Pancreas (tissue), 10 donors: ENCODE measurements at regions not wholly inside any gene's neighbourhood (a gene's known extent, or its start where the extent isn't known, plus 50 kb on each side); places are given as distances from the start of the nearest gene placed in this dataset.
A peak's percentile ranks its signal among the peaks of the same experiment; 100 is the strongest.

Source experiments
- ATAC-seq, 4 donors: fragments of 200-7000 bp; cut with Tn5 transposase; one replicate each; pipeline versions ENCODE4 v1.8.0 to v1.9.1; 2020; ENCODE audit warnings: mild to moderate bottlenecking in 4 of 4, moderate library complexity in 4 of 4
- DNase-seq, 6 donors: peaks; one replicate each; pipeline ENCODE4 v3.0.0-alpha.2; 2020
- FAIRE-seq: peaks from 2 replicates; lab custom pipeline; 2012; peaks lifted over from hg19 to GRCh38; lab: Jason Lieb, UNC
- H3K27ac ChIP-seq, 4 donors: fragments of 200-600 bp; sonication (generic); 1 replicate in 3 of 4; 2 replicates in 1 of 4; pipeline versions ENCODE4 v1.5.0 to v1.8.0; 2020
- H3K27me3 ChIP-seq, 4 donors: fragments of 200-600 bp; one replicate each; pipeline ENCODE4 v1.8.0; 2021
- H3K36me3 ChIP-seq, 3 donors: fragments of 200-600 bp; sonication (generic) in 1 of 3; one replicate each; pipeline versions ENCODE4 v1.5.0 to v1.8.0; 2020 to 2021
- H3K4me1 ChIP-seq, 3 donors: fragments of 200-600 bp; one replicate each; pipeline ENCODE4 v1.8.0; 2021
- H3K4me3 ChIP-seq, 4 donors: fragments of 200-600 bp; sonication (generic) in 2 of 4; one replicate each; pipeline versions ENCODE4 v1.5.0 to v1.8.0; 2020 to 2021
- H3K9me3 ChIP-seq, 4 donors: fragments of 200-600 bp; one replicate each; pipeline ENCODE4 v1.8.0; 2021
- CTCF ChIP-seq, 4 donors: fragments of 200-600 bp; sonication (generic) in 3 of 4; IDR thresholded peaks; one replicate each; pipeline versions ENCODE4 v1.5.0 to v1.8.0; 2021; ENCODE audit warnings: antibody characterized with exemption in 4 of 4
- WGBS, 2 donors: extraction: QIAGEN DNeasy Blood & Tissue Kit; methylation state at CpG; one replicate each; pipeline ENCODE4 v1.1.7; 2013; 5-methylcytosine and 5-hydroxymethylcytosine counted together
- intact Hi-C, 3 donors: fragments of 100-400 bp; cut with DNase I; formaldehyde crosslinking; loops; one replicate each; pipeline versions ENCODE4 v1.11.1 to v1.14.2; 2022
- donor health status: healthy with polysubstance abuse.
- donor health status: DM: no; HTN: no; CAD: no; lungs with moderate emphysema.
- donor health status: DM: no; HTN: no; CAD: no.
- donor health status: control.
- donor health status: control.
- donor health status: Bipolar disorder and iron deficiency.
- donor health status: DM: yes; HTN: yes; CAD: no.
- donor health status: DM: no; HTN: no; CAD: no.
- donor health status: DM: no; HTN: no; CAD: no.
- donor health status: DM: yes; HTN: yes; CAD: no.

- no peak for DNase-seq
- intact Hi-C loops, result no loop called here
- no peak overlapping the region for H3K27ac ChIP-seq
Observed at GRCh38 chr6:14932485-14933182, 313.2 kb upstream of the JARID2 start.

GRCh38 chr6:14933183-14933544 is 312.7 kb upstream of the JARID2 start:
- Histone ChIP-seq H3K36me3 (no peaks in the 10 kb centered on the region), H3K27me3 (no peaks in the 10 kb centered on the region), H3K4me1 (no peaks in the 10 kb centered on the region), H3K4me3 (no peak overlapping the region), H3K27ac (no peak overlapping the region), H3K9me3 (no peaks in the 10 kb centered on the region)
- DNase-seq (no peak), ATAC-seq (no peak), FAIRE-seq (no peak)
- intact Hi-C loops, result no loop called here
- TF ChIP-seq CTCF (IDR thresholded peaks at IDR 0.05), result no peak
- WGBS, 2 donors, result 89 to 97% methylated on average over 4 of the region's 4 CpGs

More at GRCh38 chr6:14932485-14933182, 313.2 kb upstream of the JARID2 start:
- no peak overlapping the region for H3K4me3 ChIP-seq
- FAIRE-seq (no peak), ATAC-seq (no peak)
- no peak for TF ChIP-seq CTCF (IDR thresholded peaks at IDR 0.05)
- H3K4me1 ChIP-seq, result no peaks in the 10 kb centered on the region
- no peaks in the 10 kb centered on the region for H3K36me3 ChIP-seq
- no peaks in the 10 kb centered on the region for H3K9me3 ChIP-seq
- 74 to 75% methylated on average over 8 of the region's 8 CpGs for WGBS, 2 donors
- H3K27me3 ChIP-seq, result no peaks in the 10 kb centered on the region

DNA sequence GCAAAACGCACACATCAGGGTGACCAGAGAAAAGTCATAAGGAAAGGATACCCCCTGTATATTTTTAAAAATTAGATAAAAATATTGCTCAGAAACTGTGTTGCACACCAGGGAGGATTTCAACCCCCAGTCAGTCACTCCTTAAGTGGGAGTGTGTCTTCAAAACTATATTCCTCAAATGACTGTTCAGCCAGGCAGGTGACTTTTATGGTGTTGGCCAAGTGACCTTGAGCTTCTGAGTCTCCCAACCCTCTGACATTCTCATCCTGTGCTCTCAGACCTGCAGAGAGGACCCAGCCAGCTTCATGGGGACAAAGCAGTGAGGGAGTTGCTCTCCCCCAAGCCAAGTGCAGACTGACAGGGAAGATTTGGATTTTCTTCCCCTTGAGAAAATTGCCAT is 311.9 kb upstream of the JARID2 start:
- no peak for FAIRE-seq
- TF ChIP-seq CTCF (IDR thresholded peaks at IDR 0.05), result no peak
- intact Hi-C loops, result no loop called here

GRCh38 chr6:14934844-14935243 is 311.0 kb upstream of the JARID2 start:
- TF ChIP-seq CTCF (IDR thresholded peaks at IDR 0.05), result no peak

More for the DNA sequence above, 311.9 kb upstream of the JARID2 start:
- no peaks in the 10 kb centered on the region for H3K27me3 ChIP-seq
- H3K4me1 ChIP-seq, result no peaks in the 10 kb centered on the region
- ATAC-seq, result no peak
- H3K9me3 ChIP-seq, result no peaks in the 10 kb centered on the region
- no peak overlapping the region for H3K27ac ChIP-seq
- H3K4me3 ChIP-seq, result no peak overlapping the region
- no peak for DNase-seq
- H3K36me3 ChIP-seq, result no peaks in the 10 kb centered on the region
- 86 to 94% methylated on average over 1 of the region's 1 CpG for WGBS, 2 donors

GRCh38 chr6:14936861-14937260 is 309.0 kb upstream of the JARID2 start:
- peak; percentile 39 for FAIRE-seq

More at GRCh38 chr6:14934844-14935243, 311.0 kb upstream of the JARID2 start:
- intact Hi-C loops, result no loop called here
- Histone ChIP-seq H3K4me3 (no peak overlapping the region), H3K27me3 (no peaks in the 10 kb centered on the region), H3K27ac (no peak overlapping the region), H3K36me3 (no peaks in the 10 kb centered on the region), H3K9me3 (no peaks in the 10 kb centered on the region), H3K4me1 (no peaks in the 10 kb centered on the region)
- DNase-seq, result no peak
- ATAC-seq, result no peak
- 54 to 64% methylated on average over 4 of the region's 4 CpGs for WGBS, 2 donors
- no peak for FAIRE-seq

More at GRCh38 chr6:14936861-14937260, 309.0 kb upstream of the JARID2 start:
- intact Hi-C loops, result no loop called here
- Histone ChIP-seq H3K27ac (no peak overlapping the region), H3K9me3 (no peaks in the 10 kb centered on the region), H3K36me3 (no peaks in the 10 kb centered on the region), H3K27me3 (no peaks in the 10 kb centered on the region), H3K4me1 (no peaks in the 10 kb centered on the region), H3K4me3 (no peak overlapping the region)
- ATAC-seq (no peak), DNase-seq (no peak)
- no peak for TF ChIP-seq CTCF (IDR thresholded peaks at IDR 0.05)
- WGBS, 2 donors, result 85 to 92% methylated on average over 2 of the region's 2 CpGs
